GM23338 (cell line): ENCODE measurements at regions not wholly inside any gene's neighbourhood (a gene's known extent, or its start where the extent isn't known, plus 50 kb on each side); places are given as distances from the start of the nearest gene placed in this dataset.

Experiments used
- CREB1 ChIP-seq: fragments of 250-450 bp; sonication (Bioruptor Pico); IDR thresholded peaks from 2 replicates; pipeline ENCODE4 v1.5.0; 2020; ENCODE audit warnings: low read depth, mild to moderate bottlenecking, moderate library complexity
- EZH2 ChIP-seq: fragments of 200-600 bp; sonication (generic); IDR thresholded peaks from one replicate; pipeline ENCODE4 v1.8.0; 2017; ENCODE audit warnings: antibody characterized with exemption, mild to moderate bottlenecking, low read depth; ENCODE audit not compliant: unreplicated experiment
- EZH2phosphoT487 ChIP-seq: fragments of 200-600 bp; sonication (generic); IDR thresholded peaks from one replicate; pipeline ENCODE4 v1.8.1; 2018; ENCODE audit warnings: antibody characterized with exemption; ENCODE audit not compliant: unreplicated experiment
- JUNB ChIP-seq: IDR thresholded peaks from one replicate; pipeline ENCODE4 v1.6.1; 2016; ENCODE audit warnings: antibody characterized with exemption; ENCODE audit not compliant: unreplicated experiment
- POLR2AphosphoS5 ChIP-seq: IDR thresholded peaks from 2 replicates; pipeline ENCODE4 v1.6.1; 2016; ENCODE audit warnings: antibody characterized with exemption, low read depth
- STAT1 ChIP-seq: IDR thresholded peaks from one replicate; pipeline ENCODE4 v1.6.1; 2016; ENCODE audit warnings: antibody characterized with exemption; ENCODE audit not compliant: unreplicated experiment
- ZNF114 ChIP-seq: fragments of 250-450 bp; sonication (Bioruptor Pico); IDR thresholded peaks from 2 replicates; pipeline ENCODE4 v1.5.0; 2020; ENCODE audit warnings: mild to moderate bottlenecking, moderate library complexity
- ZNF331 ChIP-seq: fragments of 250-450 bp; sonication (Bioruptor Pico); IDR thresholded peaks from 2 replicates; pipeline ENCODE4 v1.5.0; 2020; ENCODE audit warnings: low read depth, mild to moderate bottlenecking, moderate library complexity
- TF ChIP-seq, protein P1 (sequence below), 2 experiments: fragments of 200-600 bp in 1 of 2; sonication (generic) in 1 of 2; conservative IDR thresholded peaks; 2 replicates each; pipeline versions ENCODE4 v1.5.1 to v1.6.1; 2016 to 2017; ENCODE audit warnings: antibody characterized with exemption in 2 of 2, low read depth in 2 of 2, mild to moderate bottlenecking in 2 of 2, moderate library complexity in 1 of 2
- TF ChIP-seq, protein P2 (sequence below): IDR thresholded peaks from 2 replicates; pipeline ENCODE4 v1.6.1; 2016; ENCODE audit warnings: antibody characterized with exemption
- TF ChIP-seq, protein P3 (sequence below): fragments of 250-450 bp; sonication (Bioruptor Pico); IDR thresholded peaks from 2 replicates; pipeline ENCODE4 v1.5.0; 2020; ENCODE audit warnings: mild to moderate bottlenecking, moderate library complexity
- TF ChIP-seq, protein P4 (sequence below): IDR thresholded peaks from one replicate; pipeline ENCODE4 v1.6.1; 2018; ENCODE audit warnings: antibody characterized with exemption; ENCODE audit not compliant: unreplicated experiment

DNA sequence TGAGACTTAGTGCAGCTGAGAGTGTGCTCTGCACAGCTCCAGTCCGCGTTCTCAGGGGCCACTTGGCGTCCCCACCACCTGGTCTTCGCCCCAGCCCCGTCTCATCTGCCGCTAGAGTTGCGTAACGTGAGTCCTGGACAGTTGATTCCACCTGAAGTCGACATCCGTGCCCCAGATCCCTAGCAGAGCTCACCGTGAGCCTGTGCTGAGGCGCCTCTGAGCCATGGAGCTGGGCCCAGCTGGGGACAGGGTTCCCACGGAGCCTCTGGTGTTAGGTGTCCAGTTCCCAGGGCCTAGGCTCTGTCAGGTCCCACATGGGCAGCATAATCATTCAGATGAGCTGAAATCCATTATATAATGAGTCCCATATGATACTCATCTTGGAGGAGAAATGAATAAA is 147.1 kb upstream of the SOX1 start:
- TF ChIP-seq, protein P1, sequence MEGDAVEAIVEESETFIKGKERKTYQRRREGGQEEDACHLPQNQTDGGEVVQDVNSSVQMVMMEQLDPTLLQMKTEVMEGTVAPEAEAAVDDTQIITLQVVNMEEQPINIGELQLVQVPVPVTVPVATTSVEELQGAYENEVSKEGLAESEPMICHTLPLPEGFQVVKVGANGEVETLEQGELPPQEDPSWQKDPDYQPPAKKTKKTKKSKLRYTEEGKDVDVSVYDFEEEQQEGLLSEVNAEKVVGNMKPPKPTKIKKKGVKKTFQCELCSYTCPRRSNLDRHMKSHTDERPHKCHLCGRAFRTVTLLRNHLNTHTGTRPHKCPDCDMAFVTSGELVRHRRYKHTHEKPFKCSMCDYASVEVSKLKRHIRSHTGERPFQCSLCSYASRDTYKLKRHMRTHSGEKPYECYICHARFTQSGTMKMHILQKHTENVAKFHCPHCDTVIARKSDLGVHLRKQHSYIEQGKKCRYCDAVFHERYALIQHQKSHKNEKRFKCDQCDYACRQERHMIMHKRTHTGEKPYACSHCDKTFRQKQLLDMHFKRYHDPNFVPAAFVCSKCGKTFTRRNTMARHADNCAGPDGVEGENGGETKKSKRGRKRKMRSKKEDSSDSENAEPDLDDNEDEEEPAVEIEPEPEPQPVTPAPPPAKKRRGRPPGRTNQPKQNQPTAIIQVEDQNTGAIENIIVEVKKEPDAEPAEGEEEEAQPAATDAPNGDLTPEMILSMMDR (conservative IDR thresholded peaks at IDR 0.05; ENCODE audit: low read depth in 2 of 2), result no peak
- TF ChIP-seq EZH2phosphoT487 (no peak), EZH2 (no peak), POLR2AphosphoS5 (no peak), JUNB (no peak), ZNF114 (CRISPR knock-in tag) (no peak), STAT1 (no peak), CREB1 (CRISPR knock-in tag) (no peak), ZNF331 (CRISPR knock-in tag) (no peak)
- TF ChIP-seq, protein P2, sequence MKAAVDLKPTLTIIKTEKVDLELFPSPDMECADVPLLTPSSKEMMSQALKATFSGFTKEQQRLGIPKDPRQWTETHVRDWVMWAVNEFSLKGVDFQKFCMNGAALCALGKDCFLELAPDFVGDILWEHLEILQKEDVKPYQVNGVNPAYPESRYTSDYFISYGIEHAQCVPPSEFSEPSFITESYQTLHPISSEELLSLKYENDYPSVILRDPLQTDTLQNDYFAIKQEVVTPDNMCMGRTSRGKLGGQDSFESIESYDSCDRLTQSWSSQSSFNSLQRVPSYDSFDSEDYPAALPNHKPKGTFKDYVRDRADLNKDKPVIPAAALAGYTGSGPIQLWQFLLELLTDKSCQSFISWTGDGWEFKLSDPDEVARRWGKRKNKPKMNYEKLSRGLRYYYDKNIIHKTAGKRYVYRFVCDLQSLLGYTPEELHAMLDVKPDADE, result no peak
- TF ChIP-seq, protein P3, sequence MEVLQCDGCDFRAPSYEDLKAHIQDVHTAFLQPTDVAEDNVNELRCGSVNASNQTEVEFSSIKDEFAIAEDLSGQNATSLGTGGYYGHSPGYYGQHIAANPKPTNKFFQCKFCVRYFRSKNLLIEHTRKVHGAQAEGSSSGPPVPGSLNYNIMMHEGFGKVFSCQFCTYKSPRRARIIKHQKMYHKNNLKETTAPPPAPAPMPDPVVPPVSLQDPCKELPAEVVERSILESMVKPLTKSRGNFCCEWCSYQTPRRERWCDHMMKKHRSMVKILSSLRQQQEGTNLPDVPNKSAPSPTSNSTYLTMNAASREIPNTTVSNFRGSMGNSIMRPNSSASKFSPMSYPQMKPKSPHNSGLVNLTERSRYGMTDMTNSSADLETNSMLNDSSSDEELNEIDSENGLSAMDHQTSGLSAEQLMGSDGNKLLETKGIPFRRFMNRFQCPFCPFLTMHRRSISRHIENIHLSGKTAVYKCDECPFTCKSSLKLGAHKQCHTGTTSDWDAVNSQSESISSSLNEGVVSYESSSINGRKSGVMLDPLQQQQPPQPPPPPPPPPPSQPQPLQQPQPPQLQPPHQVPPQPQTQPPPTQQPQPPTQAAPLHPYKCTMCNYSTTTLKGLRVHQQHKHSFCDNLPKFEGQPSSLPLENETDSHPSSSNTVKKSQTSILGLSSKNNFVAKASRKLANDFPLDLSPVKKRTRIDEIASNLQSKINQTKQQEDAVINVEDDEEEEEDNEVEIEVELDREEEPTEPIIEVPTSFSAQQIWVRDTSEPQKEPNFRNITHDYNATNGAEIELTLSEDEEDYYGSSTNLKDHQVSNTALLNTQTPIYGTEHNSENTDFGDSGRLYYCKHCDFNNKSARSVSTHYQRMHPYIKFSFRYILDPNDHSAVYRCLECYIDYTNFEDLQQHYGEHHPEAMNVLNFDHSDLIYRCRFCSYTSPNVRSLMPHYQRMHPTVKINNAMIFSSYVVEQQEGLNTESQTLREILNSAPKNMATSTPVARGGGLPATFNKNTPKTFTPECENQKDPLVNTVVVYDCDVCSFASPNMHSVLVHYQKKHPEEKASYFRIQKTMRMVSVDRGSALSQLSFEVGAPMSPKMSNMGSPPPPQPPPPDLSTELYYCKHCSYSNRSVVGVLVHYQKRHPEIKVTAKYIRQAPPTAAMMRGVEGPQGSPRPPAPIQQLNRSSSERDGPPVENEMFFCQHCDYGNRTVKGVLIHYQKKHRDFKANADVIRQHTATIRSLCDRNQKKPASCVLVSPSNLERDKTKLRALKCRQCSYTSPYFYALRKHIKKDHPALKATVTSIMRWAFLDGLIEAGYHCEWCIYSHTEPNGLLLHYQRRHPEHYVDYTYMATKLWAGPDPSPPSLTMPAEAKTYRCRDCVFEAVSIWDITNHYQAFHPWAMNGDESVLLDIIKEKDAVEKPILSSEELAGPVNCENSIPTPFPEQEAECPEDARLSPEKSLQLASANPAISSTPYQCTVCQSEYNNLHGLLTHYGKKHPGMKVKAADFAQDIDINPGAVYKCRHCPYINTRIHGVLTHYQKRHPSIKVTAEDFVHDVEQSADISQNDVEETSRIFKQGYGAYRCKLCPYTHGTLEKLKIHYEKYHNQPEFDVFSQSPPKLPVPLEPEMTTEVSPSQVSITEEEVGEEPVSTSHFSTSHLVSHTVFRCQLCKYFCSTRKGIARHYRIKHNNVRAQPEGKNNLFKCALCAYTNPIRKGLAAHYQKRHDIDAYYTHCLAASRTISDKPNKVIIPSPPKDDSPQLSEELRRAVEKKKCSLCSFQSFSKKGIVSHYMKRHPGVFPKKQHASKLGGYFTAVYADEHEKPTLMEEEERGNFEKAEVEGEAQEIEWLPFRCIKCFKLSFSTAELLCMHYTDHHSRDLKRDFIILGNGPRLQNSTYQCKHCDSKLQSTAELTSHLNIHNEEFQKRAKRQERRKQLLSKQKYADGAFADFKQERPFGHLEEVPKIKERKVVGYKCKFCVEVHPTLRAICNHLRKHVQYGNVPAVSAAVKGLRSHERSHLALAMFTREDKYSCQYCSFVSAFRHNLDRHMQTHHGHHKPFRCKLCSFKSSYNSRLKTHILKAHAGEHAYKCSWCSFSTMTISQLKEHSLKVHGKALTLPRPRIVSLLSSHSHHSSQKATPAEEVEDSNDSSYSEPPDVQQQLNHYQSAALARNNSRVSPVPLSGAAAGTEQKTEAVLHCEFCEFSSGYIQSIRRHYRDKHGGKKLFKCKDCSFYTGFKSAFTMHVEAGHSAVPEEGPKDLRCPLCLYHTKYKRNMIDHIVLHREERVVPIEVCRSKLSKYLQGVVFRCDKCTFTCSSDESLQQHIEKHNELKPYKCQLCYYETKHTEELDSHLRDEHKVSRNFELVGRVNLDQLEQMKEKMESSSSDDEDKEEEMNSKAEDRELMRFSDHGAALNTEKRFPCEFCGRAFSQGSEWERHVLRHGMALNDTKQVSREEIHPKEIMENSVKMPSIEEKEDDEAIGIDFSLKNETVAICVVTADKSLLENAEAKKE (CRISPR knock-in tag), result no peak
- TF ChIP-seq, protein P4, sequence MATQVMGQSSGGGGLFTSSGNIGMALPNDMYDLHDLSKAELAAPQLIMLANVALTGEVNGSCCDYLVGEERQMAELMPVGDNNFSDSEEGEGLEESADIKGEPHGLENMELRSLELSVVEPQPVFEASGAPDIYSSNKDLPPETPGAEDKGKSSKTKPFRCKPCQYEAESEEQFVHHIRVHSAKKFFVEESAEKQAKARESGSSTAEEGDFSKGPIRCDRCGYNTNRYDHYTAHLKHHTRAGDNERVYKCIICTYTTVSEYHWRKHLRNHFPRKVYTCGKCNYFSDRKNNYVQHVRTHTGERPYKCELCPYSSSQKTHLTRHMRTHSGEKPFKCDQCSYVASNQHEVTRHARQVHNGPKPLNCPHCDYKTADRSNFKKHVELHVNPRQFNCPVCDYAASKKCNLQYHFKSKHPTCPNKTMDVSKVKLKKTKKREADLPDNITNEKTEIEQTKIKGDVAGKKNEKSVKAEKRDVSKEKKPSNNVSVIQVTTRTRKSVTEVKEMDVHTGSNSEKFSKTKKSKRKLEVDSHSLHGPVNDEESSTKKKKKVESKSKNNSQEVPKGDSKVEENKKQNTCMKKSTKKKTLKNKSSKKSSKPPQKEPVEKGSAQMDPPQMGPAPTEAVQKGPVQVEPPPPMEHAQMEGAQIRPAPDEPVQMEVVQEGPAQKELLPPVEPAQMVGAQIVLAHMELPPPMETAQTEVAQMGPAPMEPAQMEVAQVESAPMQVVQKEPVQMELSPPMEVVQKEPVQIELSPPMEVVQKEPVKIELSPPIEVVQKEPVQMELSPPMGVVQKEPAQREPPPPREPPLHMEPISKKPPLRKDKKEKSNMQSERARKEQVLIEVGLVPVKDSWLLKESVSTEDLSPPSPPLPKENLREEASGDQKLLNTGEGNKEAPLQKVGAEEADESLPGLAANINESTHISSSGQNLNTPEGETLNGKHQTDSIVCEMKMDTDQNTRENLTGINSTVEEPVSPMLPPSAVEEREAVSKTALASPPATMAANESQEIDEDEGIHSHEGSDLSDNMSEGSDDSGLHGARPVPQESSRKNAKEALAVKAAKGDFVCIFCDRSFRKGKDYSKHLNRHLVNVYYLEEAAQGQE, result no peak
